Activated T-helper 2 cell treated with anti-CD3 and anti-CD28 coated beads, Interferon-gamma antibody, Interleukin-2, Interleukin-4, amounts not matched to agents 10 μg/mL and 5 μg/mL and 100 μg/mL, durations not matched to agents 14 hours and 24 hours and 36 hours (primary cell): ENCODE measurements at regions not wholly inside any gene's neighbourhood (a gene's known extent, or its start where the extent isn't known, plus 50 kb on each side); places are given as distances from the start of the nearest gene placed in this dataset.

Experiments
- DNase-seq: peaks from one replicate; pipeline ENCODE4 v3.0.0; 2021; ENCODE audit warnings: low spot score
- H3K27ac Mint-ChIP-seq: one replicate; pipeline ENCODE4 v1.8.0; 2021; ENCODE audit warnings: mixed read lengths
- H3K27me3 Mint-ChIP-seq: one replicate; pipeline ENCODE4 v1.8.0; 2021; ENCODE audit warnings: low read depth, mixed read lengths
- H3K36me3 Mint-ChIP-seq: one replicate; pipeline ENCODE4 v1.8.0; 2021; ENCODE audit warnings: low read depth, mixed read lengths
- H3K4me1 Mint-ChIP-seq: one replicate; pipeline ENCODE4 v1.8.0; 2021; ENCODE audit warnings: low read depth, mixed read lengths
- H3K4me3 Mint-ChIP-seq: one replicate; pipeline ENCODE4 v1.8.0; 2021; ENCODE audit warnings: low read depth, mild to moderate bottlenecking, moderate library complexity, mixed read lengths
- H3K9me3 Mint-ChIP-seq: one replicate; pipeline ENCODE4 v1.8.0; 2021; ENCODE audit warnings: mixed read lengths
- intact Hi-C: fragments of 100-400 bp; cut with micrococcal nuclease; formaldehyde crosslinking; loops from one replicate; pipeline ENCODE4 v1.15.1; 2023

- Mint-ChIP-seq H3K9me3 (no peaks in the 10 kb centered on the region), H3K27me3 (no peaks in the 10 kb centered on the region), H3K4me1 (no peaks in the 10 kb centered on the region), H3K4me3 (no peak overlapping the region), H3K36me3 (no peaks in the 10 kb centered on the region), H3K27ac (no peak overlapping the region)
- intact Hi-C loops, result no loop called here
- DNase-seq, result no peak
These were observed 130.8 kb downstream of the ZNF621 start for GRCh38 chr3:40655551-40655950.

- H3K27ac Mint-ChIP-seq, result no peak overlapping the region
- H3K9me3 Mint-ChIP-seq, result no peaks in the 10 kb centered on the region
- DNase-seq, result no peak
- H3K4me3 Mint-ChIP-seq, result no peak overlapping the region
- intact Hi-C loops, result no loop called here
- H3K4me1 Mint-ChIP-seq, result no peaks in the 10 kb centered on the region
- peaks cover 2% of the 10 kb centered on the region for H3K27me3 Mint-ChIP-seq
- no peaks in the 10 kb centered on the region for H3K36me3 Mint-ChIP-seq
These were observed 132.9 kb downstream of the ZNF621 start for GRCh38 chr3:40657623-40658022.

- Mint-ChIP-seq H3K9me3 (no peaks in the 10 kb centered on the region), H3K27me3 (peaks cover 2% of the 10 kb centered on the region), H3K4me1 (no peaks in the 10 kb centered on the region), H3K36me3 (no peaks in the 10 kb centered on the region), H3K4me3 (no peak overlapping the region), H3K27ac (no peak overlapping the region)
- no peak for DNase-seq
- intact Hi-C loops, result no loop called here
These were observed 133.5 kb downstream of the ZNF621 start for GRCh38 chr3:40658305-40658704.

GRCh38 chr3:40660554-40660953, 135.8 kb downstream of the ZNF621 start:
- peaks cover 8% of the 10 kb centered on the region for H3K27me3 Mint-ChIP-seq
- no peak overlapping the region for H3K4me3 Mint-ChIP-seq
- H3K27ac Mint-ChIP-seq, result no peak overlapping the region
- H3K4me1 Mint-ChIP-seq, result no peaks in the 10 kb centered on the region
- intact Hi-C loops, result no loop called here
- no peaks in the 10 kb centered on the region for H3K9me3 Mint-ChIP-seq
- no peak for DNase-seq
- no peaks in the 10 kb centered on the region for H3K36me3 Mint-ChIP-seq

GRCh38 chr3:40661284-40661683, 136.5 kb downstream of the ZNF621 start:
- DNase-seq, result no peak
- no peaks in the 10 kb centered on the region for H3K9me3 Mint-ChIP-seq
- H3K4me3 Mint-ChIP-seq, result no peak overlapping the region
- peaks cover 8% of the 10 kb centered on the region for H3K27me3 Mint-ChIP-seq
- H3K4me1 Mint-ChIP-seq, result no peaks in the 10 kb centered on the region
- intact Hi-C loops, result no loop called here
- H3K27ac Mint-ChIP-seq, result no peak overlapping the region
- H3K36me3 Mint-ChIP-seq, result no peaks in the 10 kb centered on the region

GRCh38 chr3:40663280-40663679, 138.5 kb downstream of the ZNF621 start:
- Mint-ChIP-seq H3K27ac (no peak overlapping the region), H3K4me1 (no peaks in the 10 kb centered on the region), H3K9me3 (no peaks in the 10 kb centered on the region), H3K36me3 (no peaks in the 10 kb centered on the region), H3K27me3 (peaks cover 8% of the 10 kb centered on the region), H3K4me3 (no peak overlapping the region)
- intact Hi-C loops, result no loop called here
- no peak for DNase-seq

- Mint-ChIP-seq H3K9me3 (no peaks in the 10 kb centered on the region), H3K4me3 (no peak overlapping the region), H3K36me3 (no peaks in the 10 kb centered on the region), H3K4me1 (no peaks in the 10 kb centered on the region), H3K27me3 (peaks cover 1% of the 10 kb centered on the region), H3K27ac (no peak overlapping the region)
- intact Hi-C loops, result no loop called here
- no peak for DNase-seq
These were observed 144.4 kb downstream of the ZNF621 start for GRCh38 chr3:40669176-40669575.

- DNase-seq, result no peak
- no peak overlapping the region for H3K4me3 Mint-ChIP-seq
- H3K9me3 Mint-ChIP-seq, result no peaks in the 10 kb centered on the region
- H3K4me1 Mint-ChIP-seq, result no peaks in the 10 kb centered on the region
- intact Hi-C loops, result no loop called here
- no peak overlapping the region for H3K27ac Mint-ChIP-seq
- peaks cover 13% of the 10 kb centered on the region for H3K27me3 Mint-ChIP-seq
- no peaks in the 10 kb centered on the region for H3K36me3 Mint-ChIP-seq
These were observed 148.1 kb downstream of the ZNF621 start for GRCh38 chr3:40672861-40673260.

- intact Hi-C loops, result no loop called here
- Mint-ChIP-seq H3K9me3 (no peaks in the 10 kb centered on the region), H3K4me3 (no peak overlapping the region), H3K27ac (no peak overlapping the region), H3K36me3 (no peaks in the 10 kb centered on the region), H3K4me1 (no peaks in the 10 kb centered on the region), H3K27me3 (peaks cover 13% of the 10 kb centered on the region)
- DNase-seq, result no peak
These were observed 152.6 kb downstream of the ZNF621 start for GRCh38 chr3:40677321-40677720.

- H3K27me3 Mint-ChIP-seq, result peaks cover 13% of the 10 kb centered on the region
- DNase-seq, result no peak
- no peak overlapping the region for H3K4me3 Mint-ChIP-seq
- intact Hi-C loops, result no loop called here
- H3K4me1 Mint-ChIP-seq, result no peaks in the 10 kb centered on the region
- no peak overlapping the region for H3K27ac Mint-ChIP-seq
- H3K9me3 Mint-ChIP-seq, result no peaks in the 10 kb centered on the region
- no peaks in the 10 kb centered on the region for H3K36me3 Mint-ChIP-seq
These were observed 153.0 kb downstream of the ZNF621 start for GRCh38 chr3:40677749-40678148.

GRCh38 chr3:40679290-40679689, 154.5 kb downstream of the ZNF621 start:
- H3K27me3 Mint-ChIP-seq, result peaks cover 12% of the 10 kb centered on the region
- no peaks in the 10 kb centered on the region for H3K36me3 Mint-ChIP-seq
- intact Hi-C loops, result no loop called here
- no peak overlapping the region for H3K4me3 Mint-ChIP-seq
- no peak for DNase-seq
- no peaks in the 10 kb centered on the region for H3K4me1 Mint-ChIP-seq
- no peaks in the 10 kb centered on the region for H3K9me3 Mint-ChIP-seq
- H3K27ac Mint-ChIP-seq, result no peak overlapping the region

- Mint-ChIP-seq H3K4me3 (no peak overlapping the region), H3K9me3 (no peaks in the 10 kb centered on the region), H3K36me3 (no peaks in the 10 kb centered on the region), H3K4me1 (no peaks in the 10 kb centered on the region), H3K27me3 (peaks cover 6% of the 10 kb centered on the region), H3K27ac (no peak overlapping the region)
- DNase-seq, result no peak
- intact Hi-C loops, result no loop called here
These were observed 156.2 kb downstream of the ZNF621 start for GRCh38 chr3:40680685-40681657.

- Mint-ChIP-seq H3K27ac (no peak overlapping the region), H3K36me3 (no peaks in the 10 kb centered on the region), H3K4me3 (no peak overlapping the region), H3K9me3 (no peaks in the 10 kb centered on the region), H3K27me3 (peaks cover 11% of the 10 kb centered on the region), H3K4me1 (no peaks in the 10 kb centered on the region)
- no peak for DNase-seq
- intact Hi-C loops, result no loop called here
These were observed 156.9 kb downstream of the ZNF621 start for GRCh38 chr3:40681658-40682055.
